Heart left ventricle (tissue), 16 donors: ENCODE measurements at regions not wholly inside any gene's neighbourhood (a gene's known extent, or its start where the extent isn't known, plus 50 kb on each side); places are given as distances from the start of the nearest gene placed in this dataset.

Experiments
- ATAC-seq, 4 donors: fragments of 200-7000 bp; cut with Tn5 transposase; one replicate each; pipeline ENCODE4 v1.9.1; 2020 to 2022; ENCODE audit warnings: moderate library complexity in 4 of 4, mild to moderate bottlenecking in 3 of 4, moderate number of reproducible peaks in 1 of 4
- DNase-seq, 5 donors: peaks; one replicate each; pipeline ENCODE4 v3.0.0-alpha.2; 2020
- H3K27ac ChIP-seq, 12 donors: fragments of 200-600 bp; sonication (generic) in 4 of 12; one replicate each; pipeline versions ENCODE4 v1.5.0 to v1.8.0; 2016 to 2022; ENCODE audit warnings: mild to moderate bottlenecking in 2 of 12
- H3K27me3 ChIP-seq, 9 donors: fragments of 200-600 bp; sonication (generic) in 2 of 9; one replicate each; pipeline versions ENCODE4 v1.5.1 to v1.8.0; 2016 to 2022; ENCODE audit warnings: mild to moderate bottlenecking in 3 of 9
- H3K36me3 ChIP-seq, 9 donors: fragments of 200-600 bp; sonication (generic) in 2 of 9; one replicate each; pipeline versions ENCODE4 v1.5.0 to v1.8.0; 2018 to 2022; ENCODE audit warnings: mild to moderate bottlenecking in 2 of 9
- H3K4me1 ChIP-seq, 12 donors: fragments of 200-600 bp; sonication (generic) in 4 of 12; one replicate each; pipeline versions ENCODE4 v1.5.0 to v1.8.0; 2016 to 2022; ENCODE audit warnings: mild to moderate bottlenecking in 3 of 12
- H3K4me3 ChIP-seq, 12 donors: fragments of 200-600 bp; sonication (generic) in 4 of 12; one replicate each; pipeline versions ENCODE4 v1.5.0 to v1.8.0; 2017 to 2022; ENCODE audit warnings: mild to moderate bottlenecking in 9 of 12, moderate library complexity in 4 of 12
- H3K9me3 ChIP-seq, 12 donors: fragments of 200-600 bp; sonication (generic) in 4 of 12; one replicate each; pipeline versions ENCODE4 v1.5.0 to v1.8.0; 2016 to 2022; ENCODE audit warnings: mild to moderate bottlenecking in 1 of 12
- CTCF ChIP-seq, 12 donors: fragments of 200-600 bp; sonication (generic) in 4 of 12; IDR thresholded peaks; one replicate each; pipeline versions ENCODE4 v1.5.0 to v1.8.0; 2018 to 2022; ENCODE audit warnings: antibody characterized with exemption in 12 of 12, mild to moderate bottlenecking in 5 of 12
- POLR2A ChIP-seq, 2 donors: fragments of 450-650 bp; IDR thresholded peaks; one replicate each; pipeline ENCODE4 v1.6.1; 2017; ENCODE audit warnings: antibody characterized with exemption in 2 of 2, mild to moderate bottlenecking in 2 of 2, moderate library complexity in 2 of 2
- WGBS, 4 donors: extraction: QIAGEN DNeasy Blood & Tissue Kit in 2 of 4; methylation state at CpG; one replicate each; pipeline versions ENCODE4 v1.1.5 to v1.1.7; 2013 to 2018; 5-methylcytosine and 5-hydroxymethylcytosine counted together
- intact Hi-C, 10 donors: fragments of 100-400 bp; cut with DNase I; formaldehyde crosslinking; loops; one replicate each; pipeline versions ENCODE4 v1.11.1 to v1.14.2; 2022
- donor health status: ischemic (EF 13 %, LVEDD 7.1; RV severe dilation, severe dysfunction).
- donor health status: healthy with polysubstance abuse.
- donor health status: DM: no; HTN: yes; CAD: no.
- donor health status: DM: no; HTN: no; CAD: no.
- donor health status: ischemic (EF 25% LVEDD 6.9; RV normal size, moderate dysfunction).
- donor health status: ischemic (EF 25% LVEDD 5.7; RV mildly dilated, moderate dysfunction).
- donor health status: healthy.
- donor health status: DM: yes; HTN: yes; CAD: no.
- donor health status: ischemic (EF 35%, LVEDD 5.7; RV mildly dilated, moderate dysfunction).
- donor health status: nonischemic (EF 11% LVEDD 7.7; RV severe dilation, severe dysfunction).
- donor health status: DM: yes; HTN: yes; CAD: no.
- donor health status: PGD.
- donor health status: ischemic (EF 29% LVEDD 5.4; RV normal size, mild dysfunction).
- donor health status: nonischemic (EF 23%, LVEDD 6.1; RV moderate dilation, normal function).

GRCh38 chr16:59654455-59654854, 920.3 kb upstream of the GOT2 start:
- no peak for ATAC-seq
- no peaks in the 10 kb centered on the region for H3K27me3 ChIP-seq
- H3K27ac ChIP-seq: no peak overlapping the region
- no peaks in the 10 kb centered on the region for H3K36me3 ChIP-seq
- TF ChIP-seq POLR2A (IDR thresholded peaks at IDR 0.05): no peak
- no peak for TF ChIP-seq CTCF (IDR thresholded peaks at IDR 0.05)
- H3K4me3 ChIP-seq: no peak overlapping the region
- WGBS, 4 donors: 80 to 86% (median 85%) methylated on average over 1 of the region's 1 CpG
- peaks cover 0 to 18% (median 0%) of the 10 kb centered on the region in 12 donors for H3K9me3 ChIP-seq
- DNase-seq: no peak
- no peaks in the 10 kb centered on the region for H3K4me1 ChIP-seq
- intact Hi-C loops: no loop called here

GRCh38 chr16:59651662-59652061, 917.5 kb upstream of the GOT2 start:
- DNase-seq: no peak
- intact Hi-C loops: no loop called here
- Histone ChIP-seq H3K27ac (no peak overlapping the region), H3K9me3 (peaks cover 0 to 25% (median 1%) of the 10 kb centered on the region in 12 donors), H3K4me3 (no peak overlapping the region), H3K27me3 (no peaks in the 10 kb centered on the region), H3K36me3 (no peaks in the 10 kb centered on the region), H3K4me1 (no peaks in the 10 kb centered on the region)
- 23 to 65% (median 48%) methylated on average over 1 of the region's 1 CpG for WGBS, 4 donors
- no peak for TF ChIP-seq CTCF (IDR thresholded peaks at IDR 0.05)
- TF ChIP-seq POLR2A (IDR thresholded peaks at IDR 0.05): no peak
- ATAC-seq: no peak

- no peaks in the 10 kb centered on the region for H3K4me1 ChIP-seq
- no peak overlapping the region for H3K4me3 ChIP-seq
- DNase-seq (no peak), ATAC-seq (no peak)
- no peak overlapping the region for H3K27ac ChIP-seq
- H3K9me3 ChIP-seq: peaks cover 0 to 41% (median 2%) of the 10 kb centered on the region in 12 donors
- TF ChIP-seq POLR2A (IDR thresholded peaks at IDR 0.05): no peak
- TF ChIP-seq CTCF (IDR thresholded peaks at IDR 0.05): no peak
- no peaks in the 10 kb centered on the region for H3K36me3 ChIP-seq
- intact Hi-C loops: no loop called here
- H3K27me3 ChIP-seq: no peaks in the 10 kb centered on the region
Measured at GRCh38 chr16:59645194-59645593, 911.1 kb upstream of the GOT2 start.

GRCh38 chr16:59635674-59636073, 901.6 kb upstream of the GOT2 start:
- no peaks in the 10 kb centered on the region for H3K36me3 ChIP-seq
- ATAC-seq (no peak), DNase-seq (no peak)
- TF ChIP-seq POLR2A (IDR thresholded peaks at IDR 0.05): no peak
- TF ChIP-seq CTCF (IDR thresholded peaks at IDR 0.05): no peak
- no peaks in the 10 kb centered on the region for H3K27me3 ChIP-seq
- peaks cover 0 to 10% (median 0%) of the 10 kb centered on the region in 12 donors for H3K9me3 ChIP-seq
- intact Hi-C loops: loop anchor here in 1 of 10 donors (10.0 kb wide), 1 partner anchor 59 kb away; no protein-coding TSS in a partner anchor
- H3K27ac ChIP-seq: no peak overlapping the region
- H3K4me3 ChIP-seq: no peak overlapping the region
- no peaks in the 10 kb centered on the region for H3K4me1 ChIP-seq
